ENCODE measurements at regions not wholly inside any gene's neighbourhood (a gene's known extent, or its start where the extent isn't known, plus 50 kb on each side); places are given as distances from the start of the nearest gene placed in this dataset.

DNA sequence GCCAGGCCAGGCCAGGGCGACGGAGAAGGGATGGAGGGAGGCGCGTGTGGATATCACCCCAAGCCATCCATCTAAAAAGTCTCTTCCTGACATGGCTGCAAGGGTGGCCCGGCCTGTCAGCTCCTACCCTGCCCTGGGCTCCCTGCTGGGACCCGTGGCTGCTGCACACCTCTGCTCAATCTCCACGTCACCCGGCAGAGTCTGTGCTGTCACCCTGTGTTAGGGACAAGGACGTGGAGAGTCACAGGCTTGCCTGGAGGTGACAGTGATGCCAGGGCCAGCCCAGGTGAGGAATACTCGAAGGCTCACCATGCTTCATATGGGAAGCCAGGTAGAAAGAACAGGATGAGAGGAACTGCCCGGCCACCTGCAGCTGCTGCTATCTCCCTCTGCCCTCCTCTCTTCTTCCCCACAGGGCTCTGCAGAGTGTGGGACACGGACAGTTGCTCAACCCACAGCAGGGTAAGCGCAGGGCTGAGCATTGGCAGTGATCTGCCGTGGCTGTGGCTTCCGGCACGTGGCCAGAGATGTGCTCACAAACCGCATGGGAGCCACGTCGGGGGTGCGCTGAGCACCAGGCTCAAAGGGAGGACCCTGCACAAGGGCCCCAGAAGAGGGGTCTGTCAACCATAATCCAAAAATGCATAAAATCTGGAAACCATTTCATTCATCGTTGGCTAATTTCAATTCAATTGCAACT lies 214.3 kb downstream of the DLL1 start:
- H3K4me3 ChIP-seq (ENCODE audit: low read depth in 2 of 2, low read length in 1 of 2) = no peak overlapping the region
- H3K9ac ChIP-seq = no peak overlapping the region
- H3K4me1 ChIP-seq (ENCODE audit: control insufficient read depth in 1 of 2, insufficient read depth in 2 of 2, low read depth in 1 of 2, low read length in 1 of 2) = no peaks in the 10 kb centered on the region; a peak in 1 of 4 replicates
- no peaks in the 10 kb centered on the region for H4K20me1 ChIP-seq (ENCODE audit: insufficient read depth)
- no peaks in the 10 kb centered on the region for H3F3A ChIP-seq (replicated peaks; ENCODE audit: insufficient read depth)
- TF ChIP-seq NRF1 (IDR thresholded peaks at IDR 0.05; ENCODE audit: low read depth, low read length) (no peak), REST (IDR thresholded peaks at IDR 0.05; ENCODE audit: low read depth, low read length) (no peak), RXRA (IDR thresholded peaks at IDR 0.05; ENCODE audit: borderline replicate concordance, low read depth) (no peak), POLR2AphosphoS5 (IDR thresholded peaks at IDR 0.05; ENCODE audit: low read depth, low read length) (no peak), MEF2A (IDR thresholded peaks at IDR 0.05; ENCODE audit: borderline replicate concordance, low read depth) (no peak), RAD21 (IDR thresholded peaks at IDR 0.05; ENCODE audit: low read length) (no peak), TAF1 (IDR thresholded peaks at IDR 0.05; ENCODE audit: borderline replicate concordance, low read depth, low read length) (no peak)
- TF ChIP-seq, protein P1, sequence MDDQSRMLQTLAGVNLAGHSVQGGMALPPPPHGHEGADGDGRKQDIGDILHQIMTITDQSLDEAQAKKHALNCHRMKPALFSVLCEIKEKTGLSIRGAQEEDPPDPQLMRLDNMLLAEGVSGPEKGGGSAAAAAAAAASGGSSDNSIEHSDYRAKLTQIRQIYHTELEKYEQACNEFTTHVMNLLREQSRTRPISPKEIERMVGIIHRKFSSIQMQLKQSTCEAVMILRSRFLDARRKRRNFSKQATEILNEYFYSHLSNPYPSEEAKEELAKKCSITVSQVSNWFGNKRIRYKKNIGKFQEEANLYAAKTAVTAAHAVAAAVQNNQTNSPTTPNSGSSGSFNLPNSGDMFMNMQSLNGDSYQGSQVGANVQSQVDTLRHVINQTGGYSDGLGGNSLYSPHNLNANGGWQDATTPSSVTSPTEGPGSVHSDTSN (IDR thresholded peaks at IDR 0.05) = no peak
- no peaks in the 10 kb centered on the region for H3K27me3 ChIP-seq (ENCODE audit: insufficient read depth)
- no peaks in the 10 kb centered on the region for H3K9me2 ChIP-seq
- H3K27ac ChIP-seq (ENCODE audit: low read depth in 2 of 2, low read length in 1 of 2) = no peak overlapping the region
- no peaks in the 10 kb centered on the region for H3K9me3 ChIP-seq
- ChIA-PET POLR2A (no interaction called here), CTCF (interaction anchor here (0.6 kb wide), 1 partner anchor 219 kb away, joined by 3 read pairs; no protein-coding TSS in a partner anchor)
- H3K4me2 ChIP-seq = no peak overlapping the region
- peak; percentile 15 for DNase-seq
- H2AFZ ChIP-seq (ENCODE audit: low read depth) = no peak overlapping the region
- WGBS (ENCODE audit: low lambda C conversion rate) = 59% methylated on average over 15 of the region's 21 CpGs
- no peaks in the 10 kb centered on the region for H3K79me2 ChIP-seq (ENCODE audit: insufficient read depth)
- H3K36me3 ChIP-seq (replicated peaks in 1 of 2; ENCODE audit: control insufficient read depth in 1 of 2, insufficient read depth in 2 of 2, low read length in 1 of 2) = no peaks in the 10 kb centered on the region

DNA sequence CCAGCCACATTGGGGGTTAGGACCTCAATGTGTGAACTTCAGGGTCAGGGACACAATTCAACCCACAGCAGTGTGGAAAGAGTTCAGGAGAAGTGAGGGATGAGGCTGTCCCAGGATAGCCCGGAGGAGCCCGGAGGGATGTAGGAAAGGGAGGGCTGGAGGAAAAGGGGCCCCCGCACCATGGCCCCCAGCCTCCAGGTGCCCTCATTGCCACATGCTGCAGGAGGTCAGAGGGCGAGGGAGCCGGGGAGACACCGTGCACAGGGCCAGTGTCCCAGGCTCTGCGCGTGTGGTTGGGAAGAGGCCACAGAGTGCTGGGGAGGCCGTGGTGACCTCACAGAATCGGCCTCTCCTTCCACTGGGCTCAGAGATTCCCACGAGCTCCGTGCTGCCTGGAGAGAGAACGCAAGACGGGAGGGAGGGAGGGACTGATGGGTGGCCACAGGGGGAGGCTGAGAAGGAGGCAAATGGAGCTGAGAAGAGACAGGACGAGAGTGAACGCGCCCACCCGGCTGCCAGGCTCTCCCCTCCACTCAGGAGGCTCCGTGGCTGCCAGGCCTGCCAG lies 215.1 kb downstream of the DLL1 start:
- Histone ChIP-seq H3K27ac (ENCODE audit: low read depth in 2 of 2, low read length in 1 of 2) (no peak overlapping the region), H3K79me2 (ENCODE audit: insufficient read depth) (no peaks in the 10 kb centered on the region), H3K4me3 (ENCODE audit: low read depth in 2 of 2, low read length in 1 of 2) (no peak overlapping the region), H3K9me2 (no peaks in the 10 kb centered on the region), H3K4me2 (no peak overlapping the region), H3K36me3 (replicated peaks in 1 of 2; ENCODE audit: control insufficient read depth in 1 of 2, insufficient read depth in 2 of 2, low read length in 1 of 2) (no peaks in the 10 kb centered on the region), H3K27me3 (ENCODE audit: insufficient read depth) (no peaks in the 10 kb centered on the region), H4K20me1 (ENCODE audit: insufficient read depth) (no peaks in the 10 kb centered on the region), H3K4me1 (ENCODE audit: control insufficient read depth in 1 of 2, insufficient read depth in 2 of 2, low read depth in 1 of 2, low read length in 1 of 2) (no peaks in the 10 kb centered on the region; a peak in 1 of 4 replicates), H3F3A (replicated peaks; ENCODE audit: insufficient read depth) (no peaks in the 10 kb centered on the region), H3K9me3 (no peaks in the 10 kb centered on the region), H3K9ac (no peak overlapping the region), H2AFZ (ENCODE audit: low read depth) (no peak overlapping the region)
- POLR2A ChIA-PET = no interaction called here
- 31% methylated on average over 15 of the region's 19 CpGs for WGBS (ENCODE audit: low lambda C conversion rate)
- DNase-seq = peak; percentile 12
- CTCF ChIA-PET = interaction anchor here (0.6 kb wide), 1 partner anchor 220 kb away, joined by 3 read pairs; no protein-coding TSS in a partner anchor
- TF ChIP-seq, protein P1 (IDR thresholded peaks at IDR 0.05) = no peak
- TF ChIP-seq MXI1 (IDR thresholded peaks at IDR 0.05; ENCODE audit: low read depth, low read length) (no peak), FOXM1 (IDR thresholded peaks at IDR 0.05; ENCODE audit: low read depth) (no peak), FOXJ3 (CRISPR knock-in tag; IDR thresholded peaks at IDR 0.05) (no peak), NRF1 (IDR thresholded peaks at IDR 0.05; ENCODE audit: low read depth, low read length) (no peak), EZH2phosphoT487 (IDR thresholded peaks at IDR 0.05; ENCODE audit: borderline replicate concordance, low read depth) (no peak), SMC3 (IDR thresholded peaks at IDR 0.05; ENCODE audit: low read depth, low read length) (no peak), RXRA (IDR thresholded peaks at IDR 0.05; ENCODE audit: borderline replicate concordance, low read depth) (no peak)
- TF ChIP-seq, protein P2, sequence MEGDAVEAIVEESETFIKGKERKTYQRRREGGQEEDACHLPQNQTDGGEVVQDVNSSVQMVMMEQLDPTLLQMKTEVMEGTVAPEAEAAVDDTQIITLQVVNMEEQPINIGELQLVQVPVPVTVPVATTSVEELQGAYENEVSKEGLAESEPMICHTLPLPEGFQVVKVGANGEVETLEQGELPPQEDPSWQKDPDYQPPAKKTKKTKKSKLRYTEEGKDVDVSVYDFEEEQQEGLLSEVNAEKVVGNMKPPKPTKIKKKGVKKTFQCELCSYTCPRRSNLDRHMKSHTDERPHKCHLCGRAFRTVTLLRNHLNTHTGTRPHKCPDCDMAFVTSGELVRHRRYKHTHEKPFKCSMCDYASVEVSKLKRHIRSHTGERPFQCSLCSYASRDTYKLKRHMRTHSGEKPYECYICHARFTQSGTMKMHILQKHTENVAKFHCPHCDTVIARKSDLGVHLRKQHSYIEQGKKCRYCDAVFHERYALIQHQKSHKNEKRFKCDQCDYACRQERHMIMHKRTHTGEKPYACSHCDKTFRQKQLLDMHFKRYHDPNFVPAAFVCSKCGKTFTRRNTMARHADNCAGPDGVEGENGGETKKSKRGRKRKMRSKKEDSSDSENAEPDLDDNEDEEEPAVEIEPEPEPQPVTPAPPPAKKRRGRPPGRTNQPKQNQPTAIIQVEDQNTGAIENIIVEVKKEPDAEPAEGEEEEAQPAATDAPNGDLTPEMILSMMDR (IDR thresholded peaks at IDR 0.05) = no peak
- TF ChIP-seq, protein P3, sequence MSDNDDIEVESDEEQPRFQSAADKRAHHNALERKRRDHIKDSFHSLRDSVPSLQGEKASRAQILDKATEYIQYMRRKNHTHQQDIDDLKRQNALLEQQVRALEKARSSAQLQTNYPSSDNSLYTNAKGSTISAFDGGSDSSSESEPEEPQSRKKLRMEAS (IDR thresholded peaks at IDR 0.05; ENCODE audit: low read depth) = no peak

Measured in SK-N-SH (cell line).